Adrenal gland (tissue), 5 donors: ENCODE measurements at regions not wholly inside any gene's neighbourhood (a gene's known extent, or its start where the extent isn't known, plus 50 kb on each side); places are given as distances from the start of the nearest gene placed in this dataset.

ENCODE experiments used
- CTCF ChIP-seq, 6 experiments: fragments of 450-650 bp in 4 of 6; fragments of 200-600 bp in 2 of 6; sonication (generic) in 1 of 6; IDR thresholded peaks; 1 replicate in 5 of 6; 2 replicates in 1 of 6; pipeline versions ENCODE4 v1.5.1 to v1.8.0; 2016 to 2021; ENCODE audit warnings: antibody characterized with exemption in 6 of 6, mild to moderate bottlenecking in 2 of 6, moderate library complexity in 1 of 6
- POLR2A ChIP-seq, 2 donors: fragments of 450-650 bp; IDR thresholded peaks; one replicate each; pipeline ENCODE4 v1.6.1; 2017; ENCODE audit warnings: antibody characterized with exemption in 2 of 2, mild to moderate bottlenecking in 2 of 2, moderate library complexity in 1 of 2
- donor health status: DM: no; HTN: no; CAD: no.

- TF ChIP-seq CTCF (IDR thresholded peaks at IDR 0.05) (peak; percentile 23 to 47 (median 36)), POLR2A (IDR thresholded peaks at IDR 0.05) (no peak)
Measured at GRCh38 chr7:104267701-104268368, 60.0 kb upstream of the ORC5 start.
